ENCODE measurements at regions not wholly inside any gene's neighbourhood (a gene's known extent, or its start where the extent isn't known, plus 50 kb on each side); places are given as distances from the start of the nearest gene placed in this dataset.
"Not testable (repeated sequence)": the region's sequence is repeated elsewhere in the genome, so short reads cannot be mapped to it uniquely, and the experiment has no call there.

DNA sequence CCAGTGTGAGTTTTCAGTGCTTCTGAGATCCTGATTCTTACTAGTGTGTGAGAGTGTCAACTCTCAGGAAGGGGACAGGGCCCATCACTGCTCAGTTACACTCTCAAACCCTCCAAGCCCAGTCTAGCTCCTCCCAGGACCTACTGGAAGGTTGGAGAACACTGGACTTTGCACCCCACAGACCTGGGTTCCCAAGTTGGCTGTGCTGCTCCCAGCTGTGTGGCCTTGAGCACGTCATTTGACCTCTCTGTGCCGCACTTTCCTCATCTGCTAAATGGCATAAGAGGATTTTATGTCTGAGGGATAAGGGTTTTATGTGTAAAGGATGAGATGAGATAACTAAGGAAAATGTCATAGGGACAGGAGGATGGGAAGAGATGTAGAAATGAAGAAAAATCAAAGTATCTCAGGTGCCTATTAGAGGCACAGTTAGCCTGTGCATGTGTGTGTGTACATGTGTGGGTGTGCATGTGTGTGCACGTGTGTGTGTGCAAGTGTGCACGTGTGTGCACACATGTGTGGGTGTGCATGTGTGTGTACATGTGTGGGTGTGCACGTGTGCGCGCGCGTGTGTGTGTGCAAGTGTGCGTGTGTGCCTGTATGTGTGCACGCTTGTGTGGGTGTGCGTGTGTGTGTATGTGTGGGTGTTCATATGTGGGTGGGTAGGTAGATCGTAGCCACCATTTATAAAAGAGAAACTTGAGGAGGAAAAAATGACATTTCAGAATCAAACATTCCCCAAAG is 108.0 kb upstream of the GRK3 start:
- not testable (repeated sequence) for DNase-seq (ENCODE audit: low spot score)

- not testable (repeated sequence) for DNase-seq (ENCODE audit: low spot score)
Observed at GRCh38 chr22:25458631-25459030, 105.8 kb upstream of the GRK3 start.

- not testable (repeated sequence) for DNase-seq (ENCODE audit: low spot score)
Observed at GRCh38 chr22:25460682-25461081, 103.8 kb upstream of the GRK3 start.

DNA sequence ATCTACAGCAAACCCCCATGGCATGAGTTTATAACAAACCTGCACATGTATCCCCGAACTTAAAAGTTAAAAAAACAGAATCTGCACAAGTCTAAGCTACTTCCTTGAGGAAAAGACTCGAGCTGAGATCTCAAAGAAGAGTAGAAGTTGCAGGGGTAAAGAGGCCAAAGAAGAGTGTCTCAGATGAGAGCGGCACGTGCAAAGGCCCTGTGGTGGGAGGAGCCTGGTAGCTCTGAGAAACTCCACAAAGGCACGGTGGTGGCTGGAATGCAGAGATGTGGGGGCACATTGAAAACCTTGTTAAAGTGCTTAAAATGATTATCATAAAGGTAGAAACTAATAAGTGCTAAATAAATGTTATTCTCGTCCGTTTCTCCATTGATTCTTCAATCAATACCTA is 103.2 kb upstream of the GRK3 start:
- DNase-seq (ENCODE audit: low spot score): no peak

DNA sequence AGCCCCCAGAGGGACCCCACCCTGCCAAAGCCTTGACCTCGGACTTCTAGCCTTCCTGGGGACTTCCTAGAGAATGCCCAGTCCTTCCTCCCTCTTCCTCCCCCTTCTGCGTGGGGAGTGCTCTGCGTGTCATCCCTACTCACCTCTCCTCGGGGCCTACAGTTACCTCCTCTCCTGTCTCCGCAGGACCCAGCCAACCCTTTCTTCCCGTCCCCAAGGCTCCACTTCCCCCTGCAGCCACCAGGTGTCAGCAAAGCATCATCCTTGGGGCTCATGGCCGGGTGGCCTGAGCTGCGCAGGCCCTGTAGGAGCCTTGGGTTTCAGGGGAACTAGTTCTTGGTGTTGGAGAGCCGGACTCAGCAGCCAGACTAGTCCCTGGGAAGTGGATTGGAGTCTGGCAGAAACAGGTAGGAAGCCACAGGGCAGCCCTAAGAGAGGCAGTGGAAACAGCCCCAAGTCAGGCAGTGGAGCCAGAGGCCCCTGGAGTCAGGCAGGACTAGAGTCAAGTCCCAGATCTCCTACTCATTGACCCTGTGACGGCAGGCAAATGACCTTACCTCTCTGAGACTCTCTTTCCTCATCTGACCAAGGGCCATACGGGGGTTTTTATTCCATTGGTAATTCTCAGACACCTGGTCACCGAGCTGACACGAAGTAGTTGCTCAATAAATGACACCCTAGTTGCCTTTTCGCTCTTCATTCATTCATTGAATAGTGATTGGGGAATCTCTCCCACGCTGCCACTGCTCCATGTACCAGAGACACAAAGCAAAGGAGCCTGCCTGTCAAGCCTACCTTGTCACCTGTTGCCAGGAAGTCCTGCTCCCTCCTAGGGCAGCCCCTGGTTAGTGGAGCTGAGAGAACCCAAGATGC is 101.8 kb upstream of the GRK3 start:
- DNase-seq (ENCODE audit: low spot score): peak; percentile 87

GRCh38 chr22:25463347-25463628 is 101.2 kb upstream of the GRK3 start:
- DNase-seq (ENCODE audit: low spot score): not testable (repeated sequence)

- DNase-seq (ENCODE audit: low spot score): not testable (repeated sequence)
Observed at GRCh38 chr22:25464326-25464725, 100.1 kb upstream of the GRK3 start.

- no peak for DNase-seq (ENCODE audit: low spot score)
Observed at GRCh38 chr22:25465949-25466348, 98.5 kb upstream of the GRK3 start.

- DNase-seq (ENCODE audit: low spot score): no peak
Observed at GRCh38 chr22:25472382-25472781, 92.1 kb upstream of the GRK3 start.

DNA sequence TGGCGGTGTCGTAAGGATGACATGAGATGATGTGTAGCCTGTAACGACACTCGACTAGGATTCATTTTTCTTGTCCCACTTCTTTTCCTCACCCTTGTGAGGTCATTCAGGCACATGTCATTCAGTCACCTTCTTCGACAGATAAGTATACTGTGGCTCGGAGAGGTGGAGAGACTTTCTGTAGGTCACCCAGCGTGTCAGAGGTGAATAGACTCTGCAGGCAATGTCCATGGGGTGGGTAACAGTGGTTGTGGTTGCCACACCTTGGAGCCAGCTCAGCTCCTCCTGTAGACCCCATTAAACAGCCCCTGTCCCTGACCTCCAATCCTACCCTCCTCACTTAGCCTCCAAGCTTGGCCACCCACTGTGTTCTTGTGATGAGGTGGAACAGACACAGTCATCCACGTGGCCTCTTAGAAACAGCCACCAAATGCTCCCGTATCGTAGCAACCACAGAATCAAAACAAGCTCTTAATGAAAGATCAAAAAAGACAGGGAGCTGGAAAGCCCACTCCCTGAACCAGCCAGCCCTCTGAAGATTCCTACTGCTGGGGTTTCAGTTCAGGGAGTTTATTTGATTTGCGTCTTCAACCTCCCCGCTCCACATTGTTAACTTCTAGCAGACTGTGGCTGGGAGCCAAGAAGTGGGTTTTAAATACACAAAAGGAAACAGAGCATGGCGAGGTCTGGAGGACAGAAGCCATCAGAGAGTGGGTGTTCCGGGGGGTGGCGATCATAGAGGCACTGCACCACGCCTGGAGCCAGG is 89.0 kb upstream of the GRK3 start:
- DNase-seq (ENCODE audit: low spot score): no peak

DNA sequence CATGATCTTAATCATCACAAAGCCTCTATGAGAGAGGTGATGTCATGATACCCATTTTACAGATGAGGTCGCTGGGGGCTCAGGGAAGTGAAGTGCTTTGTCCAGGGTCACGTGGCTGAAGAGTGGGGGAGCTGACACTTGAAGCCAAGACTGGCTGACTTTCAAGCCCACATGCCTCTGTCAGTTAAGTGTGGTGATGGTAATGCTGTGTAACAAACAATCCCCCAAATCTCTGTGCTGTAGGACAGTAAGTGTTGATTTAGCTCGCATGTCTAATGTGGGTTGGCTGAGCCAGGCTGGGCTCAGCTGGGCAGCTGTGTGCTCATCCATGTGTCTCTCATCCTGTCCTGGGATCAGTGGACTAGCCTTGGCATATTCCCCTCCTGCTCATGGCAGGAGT is 87.1 kb upstream of the GRK3 start:
- no peak for DNase-seq (ENCODE audit: low spot score)

- DNase-seq (ENCODE audit: low spot score): no peak
Observed at GRCh38 chr22:25478111-25478510, 86.4 kb upstream of the GRK3 start.

DNA sequence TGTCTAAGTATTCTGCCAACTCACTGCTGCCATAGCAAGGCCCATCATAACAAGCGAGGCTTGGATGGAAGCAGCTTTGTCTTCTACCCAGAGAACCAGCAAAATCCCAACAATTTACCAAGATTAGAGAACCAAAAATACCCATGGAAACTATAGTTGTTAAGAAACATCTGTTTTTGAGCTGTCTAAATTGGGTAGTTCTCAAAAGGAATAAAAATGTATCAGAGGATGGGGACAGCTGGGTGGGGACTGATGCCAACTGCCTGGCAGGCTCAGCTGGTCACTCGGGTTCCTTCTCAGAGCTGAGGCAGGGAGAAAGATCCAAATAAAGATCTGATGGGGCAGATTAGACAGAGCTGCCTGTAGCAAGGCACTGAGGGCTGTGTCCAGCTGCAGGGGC is 85.9 kb upstream of the GRK3 start:
- DNase-seq (ENCODE audit: low spot score): no peak

DNA sequence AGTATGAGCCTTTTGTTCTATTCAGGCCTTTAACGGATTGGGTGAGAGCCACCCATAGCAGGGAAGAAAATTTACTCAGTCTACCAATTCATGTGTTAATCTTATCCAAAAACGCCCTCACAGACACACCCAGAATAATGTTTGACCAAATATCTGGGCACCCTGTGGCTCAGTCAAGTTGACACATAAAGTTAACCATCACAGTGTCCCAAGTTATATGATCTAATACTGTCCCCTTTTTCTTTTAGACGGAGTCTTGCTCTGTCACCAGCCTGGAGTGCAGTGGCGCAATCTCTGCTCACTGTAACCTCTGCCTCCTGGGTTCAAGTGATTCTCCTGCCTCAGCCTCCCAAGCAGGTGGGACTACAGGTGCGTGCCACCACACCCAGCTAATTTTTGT is 83.6 kb upstream of the GRK3 start:
- not testable (repeated sequence) for DNase-seq (ENCODE audit: low spot score)

GRCh38 chr22:25482091-25482760 is 82.2 kb upstream of the GRK3 start:
- no peak for DNase-seq (ENCODE audit: low spot score)

DNA sequence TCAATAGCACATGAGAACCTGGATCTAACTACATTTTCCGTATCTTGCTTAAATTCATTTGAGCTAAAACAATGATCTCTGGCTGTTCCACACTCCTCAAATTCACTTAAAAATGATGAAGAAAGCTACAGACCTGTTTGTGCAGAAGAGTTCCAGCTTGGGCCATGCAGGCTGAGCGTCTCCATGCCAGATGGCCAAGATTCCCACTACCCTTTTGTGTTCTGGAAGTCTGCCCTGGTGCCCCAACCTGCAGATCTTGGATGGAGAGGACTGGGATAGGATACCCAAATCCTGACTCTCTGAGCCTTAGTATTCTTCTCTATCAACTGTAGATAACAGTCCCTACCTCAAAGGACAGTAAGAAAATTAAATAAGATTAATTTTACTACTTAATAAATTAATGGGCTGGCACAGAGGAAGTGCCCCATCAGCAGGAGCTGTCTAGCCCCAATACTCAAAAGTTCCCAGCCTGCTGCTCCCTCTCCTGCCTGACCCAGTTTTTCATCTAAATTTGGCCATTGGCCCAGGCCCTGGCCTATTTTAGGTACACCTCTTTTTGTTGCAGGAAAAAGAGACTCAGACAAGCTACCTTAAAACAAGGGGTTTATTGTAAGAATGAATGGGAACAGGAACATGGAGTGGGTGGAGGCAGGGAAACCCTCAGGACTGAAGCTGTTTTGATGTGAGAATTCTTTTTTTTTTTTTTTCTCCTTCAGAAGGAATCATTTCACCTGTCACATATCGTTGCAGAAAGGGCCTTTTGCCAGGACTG is 81.4 kb upstream of the GRK3 start:
- DNase-seq (ENCODE audit: low spot score): no peak

- no peak for DNase-seq (ENCODE audit: low spot score)
Observed at GRCh38 chr22:25483931-25484330, 80.5 kb upstream of the GRK3 start.

DNA sequence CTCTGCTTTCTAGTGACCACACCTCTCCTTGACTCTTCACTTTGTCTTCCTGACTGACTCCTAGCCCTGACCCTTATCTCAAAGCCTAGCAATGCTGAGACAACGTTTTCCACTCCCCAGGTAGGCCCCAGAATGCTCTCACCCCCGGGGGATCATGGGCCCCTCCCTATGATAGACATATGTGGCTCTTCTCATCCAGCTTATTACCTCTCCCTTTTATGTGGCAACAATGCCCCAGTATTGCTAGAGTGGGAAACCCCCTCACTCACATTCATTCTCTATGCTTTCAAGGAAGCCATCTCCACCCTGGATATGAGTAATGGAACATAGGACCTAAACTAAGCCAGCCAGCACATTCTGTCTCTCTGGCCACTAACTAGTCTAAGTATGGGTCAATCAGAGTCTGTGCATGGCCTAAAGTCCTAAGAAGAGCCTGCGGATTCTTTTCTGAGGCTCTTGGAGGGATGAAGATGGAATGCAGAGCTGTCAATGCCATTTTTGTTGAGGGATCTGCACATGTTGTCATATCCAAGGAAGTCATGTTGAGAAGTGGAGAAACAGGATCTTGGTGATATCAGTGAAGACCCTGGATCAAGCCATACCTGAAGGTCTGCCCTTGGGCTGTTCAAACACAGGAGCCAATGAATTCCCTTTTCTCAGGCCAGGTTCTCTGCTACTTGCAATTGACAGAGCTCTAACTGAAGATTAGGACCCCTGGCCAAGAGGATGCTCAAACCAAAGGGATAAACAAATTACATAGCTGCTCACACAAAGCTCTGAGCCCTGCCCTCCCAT is 79.8 kb upstream of the GRK3 start:
- no peak for DNase-seq (ENCODE audit: low spot score)

GRCh38 chr22:25485626-25486545 is 78.6 kb upstream of the GRK3 start:
- DNase-seq (ENCODE audit: low spot score): no peak

DNA sequence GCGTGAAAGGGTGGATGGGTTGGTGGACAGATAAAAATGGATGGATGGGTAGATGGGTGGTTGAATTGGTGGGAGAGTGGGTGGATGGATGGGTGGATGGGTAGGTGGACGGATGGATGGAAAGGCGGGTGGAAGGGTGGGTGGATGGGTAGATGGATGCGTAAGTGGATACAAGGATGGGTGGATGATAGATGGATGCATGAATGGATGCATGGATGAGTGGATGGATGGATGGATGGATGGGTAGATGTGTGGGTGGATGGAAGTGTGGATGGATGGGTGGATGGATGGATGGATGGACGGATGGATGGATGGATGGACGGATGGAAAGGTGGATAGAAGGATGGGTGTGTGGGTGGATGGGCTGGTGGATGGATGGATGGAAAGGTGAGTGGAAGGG is 77.0 kb upstream of the GRK3 start:
- DNase-seq (ENCODE audit: low spot score): no peak
